Esophagus squamous epithelium (tissue), 4 donors: ENCODE measurements at regions not wholly inside any gene's neighbourhood (a gene's known extent, or its start where the extent isn't known, plus 50 kb on each side); places are given as distances from the start of the nearest gene placed in this dataset.

Experiments
- POLR2A ChIP-seq, 4 donors: fragments of 450-650 bp; IDR thresholded peaks; one replicate each; pipeline ENCODE4 v1.6.1; 2017; ENCODE audit warnings: antibody characterized with exemption in 4 of 4, mild to moderate bottlenecking in 4 of 4, moderate library complexity in 3 of 4
- TF ChIP-seq, protein P1 (sequence below), 6 experiments: fragments of 450-650 bp in 4 of 6; fragments of 200-600 bp in 2 of 6; sonication (generic) in 2 of 6; IDR thresholded peaks; one replicate each; pipeline ENCODE4 v1.5.1; 2016 to 2019; ENCODE audit warnings: antibody characterized with exemption in 6 of 6, mild to moderate bottlenecking in 4 of 6, moderate library complexity in 4 of 6

DNA sequence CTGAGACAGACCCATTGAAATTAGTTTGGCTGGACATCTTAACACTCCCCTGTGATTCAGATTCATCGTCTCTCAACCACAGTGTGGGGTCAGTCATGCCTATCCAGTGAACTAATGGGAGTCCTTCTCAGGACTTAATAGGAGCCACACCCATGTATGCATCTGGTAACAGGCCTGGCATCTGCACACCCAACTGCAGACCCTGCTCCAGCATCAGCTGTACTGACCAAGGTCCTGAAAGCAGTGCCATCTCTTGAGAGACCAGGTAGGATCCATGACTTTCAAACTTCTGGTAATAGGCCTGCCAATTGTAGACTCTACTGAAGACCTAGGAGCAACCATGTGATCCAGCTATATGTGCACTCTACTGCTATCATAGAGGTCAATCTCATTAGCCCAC lies 363.6 kb upstream of the POU3F2 start:
- TF ChIP-seq, protein P1, sequence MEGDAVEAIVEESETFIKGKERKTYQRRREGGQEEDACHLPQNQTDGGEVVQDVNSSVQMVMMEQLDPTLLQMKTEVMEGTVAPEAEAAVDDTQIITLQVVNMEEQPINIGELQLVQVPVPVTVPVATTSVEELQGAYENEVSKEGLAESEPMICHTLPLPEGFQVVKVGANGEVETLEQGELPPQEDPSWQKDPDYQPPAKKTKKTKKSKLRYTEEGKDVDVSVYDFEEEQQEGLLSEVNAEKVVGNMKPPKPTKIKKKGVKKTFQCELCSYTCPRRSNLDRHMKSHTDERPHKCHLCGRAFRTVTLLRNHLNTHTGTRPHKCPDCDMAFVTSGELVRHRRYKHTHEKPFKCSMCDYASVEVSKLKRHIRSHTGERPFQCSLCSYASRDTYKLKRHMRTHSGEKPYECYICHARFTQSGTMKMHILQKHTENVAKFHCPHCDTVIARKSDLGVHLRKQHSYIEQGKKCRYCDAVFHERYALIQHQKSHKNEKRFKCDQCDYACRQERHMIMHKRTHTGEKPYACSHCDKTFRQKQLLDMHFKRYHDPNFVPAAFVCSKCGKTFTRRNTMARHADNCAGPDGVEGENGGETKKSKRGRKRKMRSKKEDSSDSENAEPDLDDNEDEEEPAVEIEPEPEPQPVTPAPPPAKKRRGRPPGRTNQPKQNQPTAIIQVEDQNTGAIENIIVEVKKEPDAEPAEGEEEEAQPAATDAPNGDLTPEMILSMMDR (IDR thresholded peaks at IDR 0.05): no peak
- TF ChIP-seq POLR2A (IDR thresholded peaks at IDR 0.05): no peak
